DOHH2 (cell line): ENCODE measurements at regions not wholly inside any gene's neighbourhood (a gene's known extent, or its start where the extent isn't known, plus 50 kb on each side); places are given as distances from the start of the nearest gene placed in this dataset.

Experiments
- H3F3A ChIP-seq: fragments of 200-600 bp; sonication (generic), shearing (Covaris generic); 2 replicates; pipeline ENCODE4 v1.6.0; 2016; ENCODE audit warnings: antibody characterized with exemption, mild to moderate bottlenecking; ENCODE audit not compliant: control insufficient read depth, insufficient read depth
- H3K27ac ChIP-seq: fragments of 200-600 bp; sonication (generic); 2 replicates; pipeline ENCODE4 v1.5.1; 2014; ENCODE audit warnings: low read depth, mild to moderate bottlenecking, low read length, moderate library complexity
- H3K27me3 ChIP-seq: fragments of 200-600 bp; sonication (generic); 2 replicates; pipeline ENCODE4 v1.6.1; 2014; ENCODE audit warnings: mild to moderate bottlenecking, low read length, mixed read lengths; ENCODE audit not compliant: control insufficient read depth
- H3K36me3 ChIP-seq: fragments of 200-600 bp; sonication (generic); 2 replicates; pipeline ENCODE4 v1.6.1; 2014; ENCODE audit warnings: mild to moderate bottlenecking, low read length, moderate library complexity, mixed read lengths; ENCODE audit not compliant: control insufficient read depth
- H3K4me1 ChIP-seq: fragments of 200-600 bp; sonication (generic); 2 replicates; pipeline ENCODE4 v1.6.1; 2014; ENCODE audit warnings: mild to moderate bottlenecking, low read length, mixed read lengths; ENCODE audit not compliant: control insufficient read depth
- H3K4me2 ChIP-seq: fragments of 200-600 bp; sonication (generic); 2 replicates; pipeline ENCODE4 v1.6.0; 2014; ENCODE audit warnings: mild to moderate bottlenecking, low read length, moderate library complexity
- H3K4me3 ChIP-seq: fragments of 200-600 bp; sonication (generic); 2 replicates; pipeline ENCODE4 v1.5.1; 2014; ENCODE audit warnings: mild to moderate bottlenecking, low read length, mixed read lengths
- H3K79me2 ChIP-seq: fragments of 200-600 bp; sonication (generic); 2 replicates; pipeline ENCODE4 v1.6.1; 2014; ENCODE audit warnings: mild to moderate bottlenecking, low read length, mixed read lengths; ENCODE audit not compliant: control insufficient read depth
- H3K9me2 ChIP-seq: fragments of 200-600 bp; sonication (generic); replicated peaks from 2 replicates; pipeline ENCODE4 v1.6.1; 2014; ENCODE audit warnings: mild to moderate bottlenecking, low read length, mixed read lengths; ENCODE audit not compliant: control insufficient read depth
- H3K9me3 ChIP-seq: fragments of 200-600 bp; sonication (generic); 2 replicates; pipeline ENCODE4 v1.6.1; 2014; ENCODE audit warnings: antibody characterized with exemption, low read length, mixed read lengths; ENCODE audit not compliant: control insufficient read depth, insufficient read depth
- H4K20me1 ChIP-seq: fragments of 200-600 bp; sonication (generic); 2 replicates; pipeline ENCODE4 v1.6.0; 2014; ENCODE audit warnings: low read depth, mild to moderate bottlenecking, antibody characterized with exemption, low read length, moderate library complexity; ENCODE audit not compliant: control insufficient read depth, insufficient read depth
- CTCF ChIP-seq: fragments of 200-600 bp; sonication (generic); IDR thresholded peaks from one replicate; pipeline ENCODE4 v1.5.1; 2014; ENCODE audit warnings: antibody characterized with exemption, mild to moderate bottlenecking, low read depth, low read length; ENCODE audit not compliant: poor library complexity, severe bottlenecking
- EZH2phosphoT487 ChIP-seq: fragments of 200-600 bp; sonication (generic); IDR thresholded peaks from 2 replicates; pipeline ENCODE4 v1.6.1; 2017; ENCODE audit warnings: borderline replicate concordance, mild to moderate bottlenecking, antibody characterized with exemption, low read length, moderate library complexity, mixed read lengths

- H3K9me3 ChIP-seq: no peaks in the 10 kb centered on the region
- TF ChIP-seq EZH2phosphoT487 (no peak), CTCF (no peak)
- H3F3A ChIP-seq: no peaks in the 10 kb centered on the region
- H3K79me2 ChIP-seq: no peaks in the 10 kb centered on the region
- H4K20me1 ChIP-seq: no peaks in the 10 kb centered on the region
- H3K9me2 ChIP-seq: no peaks in the 10 kb centered on the region
- no peak overlapping the region for H3K27ac ChIP-seq
- H3K27me3 ChIP-seq: no peaks in the 10 kb centered on the region
- no peaks in the 10 kb centered on the region for H3K4me1 ChIP-seq
- no peak overlapping the region for H3K4me3 ChIP-seq
- no peak overlapping the region for H3K4me2 ChIP-seq
- H3K36me3 ChIP-seq: no peaks in the 10 kb centered on the region
Observed at GRCh38 chr6:1107578-1107977, 204.3 kb upstream of the FOXQ1 start.

GRCh38 chr6:1105833-1106400 is 206.0 kb upstream of the FOXQ1 start:
- Histone ChIP-seq H4K20me1 (no peaks in the 10 kb centered on the region), H3F3A (no peaks in the 10 kb centered on the region), H3K79me2 (no peaks in the 10 kb centered on the region), H3K9me3 (no peaks in the 10 kb centered on the region), H3K36me3 (no peaks in the 10 kb centered on the region), H3K4me3 (no peak overlapping the region), H3K4me2 (no peak overlapping the region), H3K27ac (no peak overlapping the region), H3K9me2 (no peaks in the 10 kb centered on the region), H3K27me3 (no peaks in the 10 kb centered on the region), H3K4me1 (no peaks in the 10 kb centered on the region)
- no peak for TF ChIP-seq EZH2phosphoT487

- Histone ChIP-seq H3F3A (no peaks in the 10 kb centered on the region), H3K9me3 (no peaks in the 10 kb centered on the region), H3K36me3 (no peaks in the 10 kb centered on the region), H3K27ac (no peak overlapping the region), H3K9me2 (no peaks in the 10 kb centered on the region), H3K27me3 (no peaks in the 10 kb centered on the region), H3K4me1 (no peaks in the 10 kb centered on the region), H3K79me2 (no peaks in the 10 kb centered on the region), H4K20me1 (no peaks in the 10 kb centered on the region), H3K4me2 (no peak overlapping the region), H3K4me3 (no peak overlapping the region)
- no peak for TF ChIP-seq CTCF
- no peak for TF ChIP-seq EZH2phosphoT487
Observed at GRCh38 chr6:1104988-1105670, 206.8 kb upstream of the FOXQ1 start.

GRCh38 chr6:1103945-1104623 is 207.8 kb upstream of the FOXQ1 start:
- Histone ChIP-seq H3F3A (no peaks in the 10 kb centered on the region), H3K9me2 (no peaks in the 10 kb centered on the region), H3K36me3 (no peaks in the 10 kb centered on the region), H3K27ac (no peak overlapping the region), H3K4me1 (no peaks in the 10 kb centered on the region), H3K4me3 (no peak overlapping the region), H3K4me2 (no peak overlapping the region), H3K9me3 (no peaks in the 10 kb centered on the region), H3K79me2 (no peaks in the 10 kb centered on the region), H3K27me3 (no peaks in the 10 kb centered on the region), H4K20me1 (no peaks in the 10 kb centered on the region)
- TF ChIP-seq EZH2phosphoT487 (no peak), CTCF (no peak)
